GM11168 (cell line): ENCODE measurements at regions not wholly inside any gene's neighbourhood (a gene's known extent, or its start where the extent isn't known, plus 50 kb on each side); places are given as distances from the start of the nearest gene placed in this dataset.
"Not testable (repeated sequence)": the region's sequence is repeated elsewhere in the genome, so short reads cannot be mapped to it uniquely, and the experiment has no call there.

Experiments
- in situ Hi-C: fragments of 300-500 bp; cut with MboI; formaldehyde crosslinking; loops from one replicate; pipeline ENCODE4 v1.12.0; 2022; ENCODE audit warnings: low sequenced_read_pairs; ENCODE audit not compliant: unreplicated experiment

DNA sequence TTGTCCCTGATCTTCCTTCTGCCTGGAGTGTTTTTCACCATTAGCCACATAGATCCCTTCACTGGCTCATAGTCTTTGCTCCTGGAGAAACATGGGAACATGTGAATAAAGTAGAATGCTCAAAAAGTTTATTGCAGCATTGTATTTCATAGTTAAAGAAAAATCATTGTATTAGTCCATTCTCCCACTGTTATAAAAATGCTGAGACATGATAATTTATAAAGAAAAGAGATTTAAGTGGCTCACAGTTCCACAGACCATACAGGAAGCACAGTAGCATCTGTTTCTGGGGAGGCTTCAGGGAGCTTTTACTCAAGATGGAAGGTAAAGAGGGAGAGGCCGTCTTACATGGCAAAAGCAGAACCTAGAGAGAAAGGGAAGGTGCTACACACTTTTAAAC lies 238.3 kb upstream of the OR4E1 start:
- in situ Hi-C loops: no loop called here

DNA sequence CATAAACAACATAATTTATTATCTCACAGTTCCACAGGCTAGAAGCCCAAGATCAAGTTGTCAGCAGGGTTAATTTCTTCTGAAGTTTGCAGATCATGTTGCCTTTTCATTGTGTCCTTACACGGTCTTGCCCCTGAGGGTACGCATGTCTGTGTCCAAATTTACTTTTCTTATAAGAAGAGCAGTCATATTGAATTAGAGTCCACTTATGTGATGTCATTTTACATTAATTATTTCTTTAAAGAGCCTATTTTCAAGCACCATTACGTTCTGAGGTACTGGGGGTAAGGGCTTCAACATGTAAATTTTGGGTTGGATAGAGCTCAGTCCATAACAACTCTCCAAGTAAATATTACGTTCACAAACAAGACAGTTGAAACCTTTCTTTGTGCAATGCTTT lies 236.6 kb upstream of the OR4E1 start:
- in situ Hi-C loops: no loop called here

DNA sequence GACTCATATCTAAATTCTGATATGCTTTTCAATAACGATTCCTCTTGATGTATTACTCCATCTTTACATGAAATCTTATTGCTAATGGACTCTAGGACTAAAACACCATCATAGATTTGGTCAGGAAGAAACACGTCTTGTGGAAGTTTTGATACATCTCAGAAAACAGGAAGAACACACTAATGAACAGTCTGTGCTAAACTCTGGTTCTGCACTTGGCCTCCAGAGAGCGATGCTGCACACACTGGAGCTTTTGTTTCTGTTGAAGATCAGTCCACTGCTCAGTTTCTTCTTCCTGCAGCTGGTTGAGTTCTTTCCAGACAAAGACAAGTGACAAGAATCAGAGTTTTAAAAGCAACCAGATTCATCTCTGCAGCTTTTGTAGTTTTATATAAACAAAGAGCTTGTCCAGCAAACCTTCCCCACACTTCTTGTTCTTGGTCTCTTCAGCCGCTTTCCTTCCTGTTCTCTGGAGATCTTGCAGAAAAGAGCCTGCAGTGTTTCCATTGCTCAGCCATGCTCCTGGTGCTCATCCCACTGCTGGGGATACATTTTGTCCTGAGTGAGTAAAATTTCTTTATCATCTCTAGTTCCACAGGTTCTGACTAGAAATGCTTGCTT lies 229.1 kb upstream of the OR4E1 start:
- in situ Hi-C loops: no loop called here

DNA sequence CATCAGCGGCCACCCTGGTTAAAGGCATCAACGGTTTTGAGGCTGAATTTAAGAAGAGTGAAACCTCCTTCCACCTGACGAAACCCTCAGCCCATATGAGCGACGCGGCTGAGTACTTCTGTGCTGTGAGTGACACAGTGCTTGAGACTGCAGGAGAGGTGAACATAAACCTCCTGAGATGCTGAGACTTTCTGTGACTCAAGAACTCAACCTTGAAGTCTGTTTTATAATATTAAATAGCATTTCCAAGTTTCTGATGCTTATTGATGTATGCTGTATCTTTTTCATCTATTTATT lies 221.2 kb upstream of the OR4E1 start:
- in situ Hi-C loops: not testable (repeated sequence)

DNA sequence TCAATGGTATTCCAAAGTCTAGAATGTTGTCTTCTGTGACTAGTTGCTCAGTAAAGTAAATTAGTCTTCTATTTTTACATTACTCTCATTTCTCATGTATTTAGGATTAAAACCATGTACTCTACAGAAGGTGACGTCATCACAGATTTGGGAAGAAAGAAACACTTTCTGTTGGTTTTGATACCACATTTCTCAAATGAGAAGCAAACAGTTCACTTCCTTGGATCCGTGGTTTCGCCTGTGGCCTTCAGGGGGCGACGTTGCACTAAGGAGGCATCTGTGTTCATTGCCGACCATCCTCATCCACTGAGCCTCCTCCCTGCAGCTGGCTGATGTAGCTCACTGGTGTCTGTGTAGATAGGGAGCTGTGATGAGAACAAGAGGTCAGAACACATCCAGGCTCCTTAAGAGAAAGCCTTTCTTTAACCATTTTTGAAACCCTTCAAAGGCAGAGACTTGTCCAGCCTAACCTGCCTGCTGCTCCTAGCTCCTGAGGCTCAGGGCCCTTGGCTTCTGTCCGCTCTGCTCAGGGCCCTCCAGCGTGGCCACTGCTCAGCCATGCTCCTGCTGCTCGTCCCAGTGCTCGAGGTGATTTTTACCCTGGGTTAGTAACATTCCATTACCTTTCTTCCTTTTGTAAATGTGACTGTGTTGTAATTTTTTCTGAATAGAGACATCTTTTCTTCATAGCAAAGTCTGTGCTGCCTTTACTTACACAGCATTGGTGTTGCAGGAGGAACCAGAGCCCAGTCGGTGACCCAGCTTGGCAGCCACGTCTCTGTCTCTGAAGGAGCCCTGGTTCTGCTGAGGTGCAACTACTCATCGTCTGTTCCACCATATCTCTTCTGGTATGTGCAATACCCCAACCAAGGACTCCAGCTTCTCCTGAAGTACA lies 220.6 kb upstream of the OR4E1 start:
- in situ Hi-C loops: no loop called here

DNA sequence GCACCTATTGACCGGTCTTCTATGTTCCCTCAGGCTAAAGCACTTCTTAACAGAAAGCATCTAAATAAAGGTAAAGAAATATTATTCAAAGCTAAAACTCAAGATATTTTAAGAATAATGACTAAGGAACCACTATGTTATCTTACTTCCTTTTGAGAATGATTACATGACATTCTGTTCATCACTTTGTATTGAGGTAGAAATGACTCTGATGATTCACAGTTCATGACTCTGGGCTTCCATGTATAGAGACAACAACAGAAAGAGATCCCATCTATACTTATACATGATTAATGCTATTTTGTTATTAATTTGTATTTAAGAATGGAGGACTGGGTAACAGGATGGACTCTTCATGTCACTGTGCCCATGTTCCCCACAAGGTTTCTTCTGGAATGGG lies 218.3 kb upstream of the OR4E1 start:
- in situ Hi-C loops: no loop called here

DNA sequence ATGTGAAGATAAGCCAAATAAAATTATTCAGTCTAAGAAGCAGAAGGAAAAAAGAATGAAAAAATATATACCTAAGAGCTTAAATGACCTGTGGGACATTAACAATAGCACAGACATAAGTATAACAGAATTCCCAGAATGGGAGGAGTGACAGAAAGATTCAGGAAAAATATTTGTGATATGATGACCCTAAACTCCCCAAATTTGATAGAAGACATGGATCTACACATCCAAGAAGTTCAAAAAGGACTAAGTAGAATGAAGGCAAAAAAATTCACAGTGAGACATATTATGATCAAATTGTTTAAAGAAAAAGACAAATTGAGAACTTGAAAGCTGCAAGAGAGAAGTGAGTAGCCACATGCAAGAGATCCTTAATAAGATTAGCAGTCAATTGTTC lies 211.4 kb upstream of the OR4E1 start:
- in situ Hi-C loops: no loop called here

DNA sequence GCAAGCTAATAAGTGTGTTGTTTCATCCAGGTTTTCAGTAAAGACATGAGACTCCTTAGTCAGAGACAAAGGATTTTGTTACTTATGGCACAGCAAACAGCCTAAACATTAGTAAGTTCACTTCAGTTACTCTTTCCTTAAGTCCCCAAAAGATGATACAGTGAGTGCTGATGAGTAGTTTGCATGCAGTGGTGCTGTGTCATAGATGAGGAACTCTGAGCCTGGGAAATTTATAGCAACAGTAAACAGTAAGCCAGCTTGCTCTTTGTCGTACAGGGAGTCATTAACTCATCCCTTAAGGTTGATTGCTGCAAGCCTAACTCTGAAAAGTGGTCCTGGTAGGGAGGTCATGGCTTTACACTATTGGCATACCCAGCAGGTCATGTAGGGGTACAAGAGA lies 208.6 kb upstream of the OR4E1 start:
- in situ Hi-C loops: no loop called here

DNA sequence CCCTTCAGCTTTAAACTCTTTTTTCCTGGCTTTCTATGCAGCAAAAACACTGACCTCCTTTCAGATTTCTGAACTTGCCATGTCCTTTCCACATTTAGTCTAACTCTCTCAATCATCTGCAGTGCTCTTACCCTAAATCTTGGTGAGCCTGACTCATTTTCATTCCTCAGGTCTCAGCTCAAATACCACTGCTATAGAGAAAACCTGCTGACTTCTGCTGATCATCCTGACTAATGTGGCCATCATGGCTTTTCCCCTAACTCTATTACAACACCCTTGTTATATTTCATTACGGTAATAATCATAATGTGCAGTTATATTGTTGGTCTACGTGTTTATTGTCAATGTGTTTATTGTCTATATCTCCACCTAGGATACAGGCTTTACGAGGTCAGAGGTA lies 207.3 kb upstream of the OR4E1 start:
- in situ Hi-C loops: no loop called here

DNA sequence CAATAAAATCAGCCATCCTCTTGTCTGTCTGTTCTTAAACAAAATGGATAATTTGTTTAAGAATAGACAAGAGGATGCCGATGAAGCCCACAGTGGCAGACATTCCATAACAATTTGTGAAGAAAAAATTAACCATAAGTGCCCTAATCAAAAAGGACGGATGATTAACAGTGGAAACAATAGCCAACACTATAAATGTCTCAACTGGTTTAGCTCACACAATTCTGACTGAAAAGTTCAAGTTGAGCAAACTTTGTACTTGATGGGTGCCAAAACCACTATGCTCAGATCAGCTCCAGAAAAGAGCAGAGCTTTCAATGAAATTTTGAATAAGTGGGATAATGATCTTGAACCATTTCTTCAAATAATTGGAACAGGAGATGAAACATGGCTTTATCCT lies 202.2 kb upstream of the OR4E1 start:
- in situ Hi-C loops: no loop called here

DNA sequence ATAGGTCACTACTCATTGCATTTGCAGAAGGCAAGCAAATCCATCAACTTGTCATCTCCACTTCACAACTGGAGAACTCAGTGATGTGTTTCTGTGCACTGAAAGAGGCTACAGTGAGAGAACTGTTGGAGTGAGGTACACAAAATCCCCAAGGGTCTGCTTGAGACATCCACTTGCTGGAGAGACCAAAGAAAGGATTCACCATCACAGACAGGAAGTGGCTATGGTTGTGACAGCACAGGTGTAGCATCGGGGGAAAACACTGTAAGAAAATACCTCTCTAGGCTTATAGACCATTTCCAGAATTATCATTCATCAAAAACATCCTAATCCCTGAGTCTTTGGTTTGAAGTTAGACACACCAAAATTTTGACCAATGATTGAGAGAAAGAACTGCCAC lies 201.3 kb upstream of the OR4E1 start:
- in situ Hi-C loops: no loop called here

DNA sequence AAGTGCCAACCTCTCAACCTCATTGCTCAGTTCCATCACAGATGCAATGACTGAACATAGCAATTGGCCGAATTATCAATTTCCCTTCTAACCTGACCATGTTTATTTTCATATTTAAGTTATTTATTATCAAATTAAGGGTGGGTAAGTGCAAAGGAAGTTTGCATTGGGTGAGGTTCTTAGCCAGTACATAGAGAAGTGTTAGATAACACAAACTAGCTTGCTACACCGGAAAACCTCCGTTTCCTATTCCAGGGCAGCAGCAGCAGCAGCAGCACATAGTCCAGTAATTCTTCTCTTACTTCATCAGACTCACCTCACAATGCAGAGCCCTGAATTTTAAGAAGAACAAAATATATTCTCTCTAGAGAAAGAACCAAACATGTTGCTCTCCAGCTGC lies 200.5 kb upstream of the OR4E1 start:
- in situ Hi-C loops: no loop called here

DNA sequence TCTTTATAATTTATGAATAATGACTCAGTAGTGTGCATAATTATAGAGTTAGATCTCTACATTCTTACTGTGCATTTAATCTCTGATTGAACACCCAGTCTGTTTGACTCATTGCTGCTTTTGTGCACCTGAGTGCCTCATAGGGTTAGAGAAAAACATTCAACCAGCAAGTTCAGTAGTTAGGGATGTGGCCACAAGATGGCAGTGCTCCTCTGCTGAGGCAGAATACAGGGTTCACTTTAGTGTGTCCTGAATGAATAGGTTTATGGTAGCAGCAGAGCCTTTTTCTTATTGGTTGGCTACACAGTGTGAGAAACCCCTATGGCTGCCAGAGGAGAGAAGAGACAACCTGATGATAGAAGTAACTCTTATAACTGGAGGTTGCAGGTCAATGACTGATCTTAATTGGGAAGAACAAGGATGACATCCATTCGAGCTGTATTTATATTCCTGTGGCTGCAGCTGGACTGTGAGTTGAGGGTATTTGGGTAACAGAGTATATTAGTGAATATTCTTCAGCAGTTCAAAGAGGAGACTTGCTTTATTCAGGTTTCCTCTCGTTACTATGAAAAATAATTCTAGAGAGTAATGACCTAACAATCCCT lies 194.9 kb upstream of the OR4E1 start:
- in situ Hi-C loops: no loop called here

DNA sequence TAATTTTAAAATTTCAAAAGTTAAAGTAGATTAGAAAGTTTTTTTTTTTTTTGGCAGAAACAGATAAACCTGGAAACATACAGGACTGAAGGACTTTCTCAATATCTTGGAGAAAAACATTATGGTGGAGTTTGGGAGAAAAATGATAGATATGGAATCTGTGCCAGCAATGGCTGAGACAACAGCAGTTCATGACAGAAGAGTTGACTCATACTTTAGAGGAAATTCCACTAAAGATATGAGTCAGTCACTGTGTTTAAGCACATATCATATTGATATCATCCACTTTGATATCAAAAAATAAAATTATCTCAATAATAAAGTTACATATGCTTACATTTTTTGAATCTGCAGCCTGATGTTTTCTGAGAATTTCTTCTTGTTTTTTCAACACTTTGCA lies 193.9 kb upstream of the OR4E1 start:
- in situ Hi-C loops: no loop called here

DNA sequence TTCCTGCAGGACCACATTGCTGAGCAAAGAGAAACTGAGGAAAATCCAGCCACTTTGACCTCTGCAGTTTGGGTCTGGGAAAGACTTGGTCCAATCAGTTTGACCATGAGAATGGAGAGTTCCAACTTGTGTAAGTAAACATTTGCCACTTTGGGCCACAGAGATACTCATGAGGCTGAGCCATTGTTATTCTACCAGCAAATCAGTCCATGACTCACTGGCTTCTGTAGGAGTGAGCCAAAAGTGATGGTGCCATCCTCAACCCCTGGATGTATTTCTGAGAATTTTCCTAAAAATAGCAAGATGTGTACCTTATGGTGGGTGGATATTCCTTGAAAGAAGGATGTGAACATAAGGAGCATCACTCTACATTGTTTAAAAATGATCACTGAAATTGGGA lies 192.9 kb upstream of the OR4E1 start:
- in situ Hi-C loops: no loop called here

DNA sequence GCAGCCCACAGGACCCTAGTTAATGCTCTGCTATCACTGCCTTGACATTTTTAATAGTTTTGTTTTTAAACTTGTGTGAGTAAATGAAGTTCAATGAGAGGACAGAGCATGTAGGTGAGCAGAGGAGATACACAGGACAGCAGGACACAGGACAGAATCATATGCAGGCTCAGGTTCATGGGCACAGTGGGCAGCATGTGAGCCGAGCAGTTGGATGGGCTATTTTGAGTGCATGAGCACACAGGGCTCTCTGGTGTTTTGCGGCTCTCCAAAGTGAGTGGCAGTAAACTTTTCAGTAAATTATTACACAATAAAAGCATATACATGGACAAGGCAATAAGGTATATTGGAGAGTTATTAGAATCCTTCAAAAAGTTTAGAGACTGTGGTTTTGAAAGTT lies 189.7 kb upstream of the OR4E1 start:
- in situ Hi-C loops: no loop called here

DNA sequence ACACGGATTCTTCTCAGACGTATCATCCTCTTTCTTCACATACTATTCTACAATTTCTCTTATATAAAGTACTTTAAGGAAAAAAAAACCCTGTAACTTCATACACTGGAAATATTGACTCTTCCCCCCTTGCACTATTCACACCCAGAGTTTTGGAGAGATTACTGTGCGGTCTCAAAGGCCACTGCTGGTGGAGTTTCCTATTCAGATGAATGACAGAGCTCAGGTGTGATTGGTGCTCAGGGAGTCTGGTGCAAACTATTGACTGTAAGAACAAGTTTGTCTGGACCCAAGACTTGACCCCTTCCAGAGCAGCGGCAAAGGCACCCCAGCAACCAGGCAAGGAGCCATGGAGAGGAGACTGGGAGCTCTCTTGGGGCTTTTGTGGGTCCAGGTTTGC lies 187.5 kb upstream of the OR4E1 start:
- in situ Hi-C loops: no loop called here

DNA sequence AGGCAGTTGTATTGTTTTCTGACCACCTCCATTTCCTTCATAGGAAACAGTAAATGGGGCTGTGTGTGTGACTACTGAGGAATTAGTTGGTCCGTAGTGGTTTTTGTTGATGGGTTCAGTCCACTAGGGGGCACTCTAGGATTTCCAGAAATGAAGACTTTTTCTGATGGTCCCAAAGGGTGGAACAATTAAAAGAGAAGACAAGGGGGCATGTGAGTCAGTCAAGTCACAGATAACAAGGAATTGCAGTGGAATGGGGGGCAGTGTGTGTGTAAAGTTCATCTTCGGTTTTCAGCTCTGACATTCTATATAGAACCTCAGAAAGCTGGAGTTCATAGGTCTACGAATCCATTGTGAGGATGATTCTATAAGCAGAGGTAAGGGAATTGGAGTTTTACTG lies 186.6 kb upstream of the OR4E1 start:
- in situ Hi-C loops: no loop called here

DNA sequence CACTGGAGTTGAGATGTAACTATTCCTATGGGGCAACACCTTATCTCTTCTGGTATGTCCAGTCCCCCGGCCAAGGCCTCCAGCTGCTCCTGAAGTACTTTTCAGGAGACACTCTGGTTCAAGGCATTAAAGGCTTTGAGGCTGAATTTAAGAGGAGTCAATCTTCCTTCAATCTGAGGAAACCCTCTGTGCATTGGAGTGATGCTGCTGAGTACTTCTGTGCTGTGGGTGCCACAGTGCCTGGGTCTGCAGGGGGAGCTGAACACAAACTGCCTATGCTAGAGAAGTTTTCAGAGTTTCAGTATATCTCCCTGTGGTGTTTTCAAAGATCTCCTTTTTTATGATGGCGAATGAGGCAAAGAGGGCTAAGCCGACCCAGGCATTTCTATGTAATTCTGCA lies 179.2 kb upstream of the OR4E1 start:
- in situ Hi-C loops: no loop called here

DNA sequence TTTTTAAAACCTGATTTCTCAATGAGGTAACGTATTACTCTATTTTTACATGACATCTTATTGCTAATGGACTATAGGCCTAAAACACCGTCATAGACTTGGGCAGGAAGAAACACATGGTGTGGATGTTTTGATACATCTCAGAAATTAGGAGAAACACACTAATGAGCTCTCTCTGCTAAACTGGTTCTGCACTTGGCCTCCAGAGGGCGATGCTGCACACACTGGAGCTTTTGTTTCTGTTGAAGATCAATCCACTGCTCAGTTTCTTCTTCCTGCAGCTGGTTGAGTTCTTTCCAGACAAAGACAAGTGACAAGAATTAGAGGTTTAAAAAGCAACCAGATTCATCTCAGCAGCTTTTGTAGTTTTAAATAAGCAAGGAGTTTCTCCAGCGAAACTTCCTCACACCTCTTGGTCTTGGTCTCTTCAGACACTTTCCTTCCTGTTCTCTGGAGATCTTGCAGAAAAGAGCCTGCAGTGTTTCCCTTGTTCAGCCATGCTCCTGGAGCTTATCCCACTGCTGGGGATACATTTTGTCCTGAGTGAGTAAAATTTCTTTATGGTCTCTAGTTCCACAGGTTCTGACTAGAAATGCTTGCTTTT lies 178.5 kb upstream of the OR4E1 start:
- in situ Hi-C loops: no loop called here

DNA sequence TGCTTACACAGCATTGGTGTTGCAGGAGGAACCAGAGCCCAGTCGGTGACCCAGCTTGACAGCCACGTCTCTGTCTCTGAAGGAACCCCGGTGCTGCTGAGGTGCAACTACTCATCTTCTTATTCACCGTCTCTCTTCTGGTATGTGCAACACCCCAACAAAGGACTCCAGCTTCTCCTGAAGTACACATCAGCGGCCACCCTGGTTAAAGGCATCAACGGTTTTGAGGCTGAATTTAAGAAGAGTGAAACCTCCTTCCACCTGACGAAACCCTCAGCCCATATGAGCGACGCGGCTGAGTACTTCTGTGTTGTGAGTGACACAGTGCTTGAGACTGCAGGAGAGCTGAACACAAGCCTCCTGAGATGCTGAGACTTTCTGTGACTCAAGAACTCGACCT lies 173.3 kb upstream of the OR4E1 start:
- in situ Hi-C loops: not testable (repeated sequence)
